AML-193 (cell line): ENCODE measurements at regions not wholly inside any gene's neighbourhood (a gene's known extent, or its start where the extent isn't known, plus 50 kb on each side); places are given as distances from the start of the nearest gene placed in this dataset.

Experiments used
- DNase-seq, 2 experiments: peaks; one replicate each; lab custom pipeline; 2025; lab: John Stamatoyannopoulos, UW

- DNase-seq, result no peak
These were observed 327.1 kb upstream of the ISX start for GRCh38 chr22:34738661-34739400.

GRCh38 chr22:34743110-34743751, 322.7 kb upstream of the ISX start:
- DNase-seq, result no peak

GRCh38 chr22:34760276-34761008, 305.5 kb upstream of the ISX start:
- no peak for DNase-seq

- DNase-seq, result no peak
These were observed 304.8 kb upstream of the ISX start for GRCh38 chr22:34761111-34761510.

GRCh38 chr22:34763496-34763895, 302.5 kb upstream of the ISX start:
- no peak for DNase-seq

GRCh38 chr22:34765115-34765514, 300.8 kb upstream of the ISX start:
- DNase-seq, result no peak

GRCh38 chr22:34769361-34769760, 296.6 kb upstream of the ISX start:
- DNase-seq, result no peak

- no peak for DNase-seq
These were observed 289.1 kb upstream of the ISX start for GRCh38 chr22:34776817-34777216.

- no peak for DNase-seq
These were observed 284.3 kb upstream of the ISX start for GRCh38 chr22:34781681-34782080.

GRCh38 chr22:34783436-34783835, 282.5 kb upstream of the ISX start:
- DNase-seq, result no peak

- no peak for DNase-seq
These were observed 281.9 kb upstream of the ISX start for GRCh38 chr22:34784056-34784455.

- no peak for DNase-seq
These were observed 268.1 kb upstream of the ISX start for GRCh38 chr22:34797826-34798225.

GRCh38 chr22:34798605-34799004, 267.4 kb upstream of the ISX start:
- DNase-seq, result no peak

GRCh38 chr22:34800260-34800980, 265.5 kb upstream of the ISX start:
- no peak for DNase-seq

GRCh38 chr22:34801221-34801620, 264.7 kb upstream of the ISX start:
- DNase-seq, result no peak

GRCh38 chr22:34804091-34804490, 261.9 kb upstream of the ISX start:
- DNase-seq, result no peak

GRCh38 chr22:34804604-34805003, 261.4 kb upstream of the ISX start:
- no peak for DNase-seq

GRCh38 chr22:34805771-34806170, 260.2 kb upstream of the ISX start:
- no peak for DNase-seq

GRCh38 chr22:34808618-34809017, 257.3 kb upstream of the ISX start:
- no peak for DNase-seq

- no peak for DNase-seq
These were observed 253.3 kb upstream of the ISX start for GRCh38 chr22:34812631-34813030.

- no peak for DNase-seq
These were observed 251.5 kb upstream of the ISX start for GRCh38 chr22:34814260-34815025.

GRCh38 chr22:34829485-34829884, 236.5 kb upstream of the ISX start:
- DNase-seq, result no peak
